HUDEP-2 (cell line): ENCODE measurements at regions not wholly inside any gene's neighbourhood (a gene's known extent, or its start where the extent isn't known, plus 50 kb on each side); places are given as distances from the start of the nearest gene placed in this dataset.
"Not testable (repeated sequence)": the region's sequence is repeated elsewhere in the genome, so short reads cannot be mapped to it uniquely, and the experiment has no call there.

ENCODE experiments used
- DNase-seq, 76 experiments: peaks; one replicate each; lab custom pipeline; 2025; ENCODE audit not compliant: unreplicated experiment in 76 of 76; lab: John Stamatoyannopoulos, UW

- DNase-seq = no peak
Measured at GRCh38 chr17:16888413-16889087, 83.4 kb downstream of the TNFRSF13B start.

GRCh38 chr17:16887523-16888095 is 84.3 kb downstream of the TNFRSF13B start:
- DNase-seq = no peak

GRCh38 chr17:16886655-16887322 is 85.1 kb downstream of the TNFRSF13B start:
- no peak for DNase-seq

- not testable (repeated sequence) for DNase-seq
Measured at GRCh38 chr17:16885204-16885603, 86.7 kb downstream of the TNFRSF13B start.

- not testable (repeated sequence) for DNase-seq
Measured at GRCh38 chr17:16882926-16883265, 89.0 kb downstream of the TNFRSF13B start.

- no peak for DNase-seq
Measured at GRCh38 chr17:16882243-16882925, 89.5 kb downstream of the TNFRSF13B start.

GRCh38 chr17:16881239-16881924 is 90.5 kb downstream of the TNFRSF13B start:
- DNase-seq = no peak

- DNase-seq = no peak
Measured at GRCh38 chr17:16880843-16881230, 91.1 kb downstream of the TNFRSF13B start.

GRCh38 chr17:16880121-16880842 is 91.6 kb downstream of the TNFRSF13B start:
- DNase-seq = no peak

GRCh38 chr17:16879686-16880085 is 92.2 kb downstream of the TNFRSF13B start:
- no peak for DNase-seq

- no peak for DNase-seq
Measured at GRCh38 chr17:16878606-16879005, 93.3 kb downstream of the TNFRSF13B start.

GRCh38 chr17:16878084-16878483 is 93.8 kb downstream of the TNFRSF13B start:
- DNase-seq = no peak

- peak in 4 of 76 experiments; percentile 1 to 6 (median 3) for DNase-seq
Measured at GRCh38 chr17:16877099-16877498, 94.8 kb downstream of the TNFRSF13B start.

GRCh38 chr17:16875662-16876061 is 96.3 kb downstream of the TNFRSF13B start:
- no peak for DNase-seq

- DNase-seq = not testable (repeated sequence)
Measured at GRCh38 chr17:16874216-16874615, 97.7 kb downstream of the TNFRSF13B start.

- peak in 45 of 76 experiments; percentile 1 to 53 (median 26) for DNase-seq
Measured at GRCh38 chr17:16873174-16874035, 98.5 kb downstream of the TNFRSF13B start.

- DNase-seq = no peak
Measured at GRCh38 chr17:16872351-16873173, 99.4 kb downstream of the TNFRSF13B start.

GRCh38 chr17:16871446-16872190 is 100.3 kb downstream of the TNFRSF13B start:
- not testable (repeated sequence) for DNase-seq
